Loucy (cell line): ENCODE measurements at regions not wholly inside any gene's neighbourhood (a gene's known extent, or its start where the extent isn't known, plus 50 kb on each side); places are given as distances from the start of the nearest gene placed in this dataset.

Experiments used
- H2AFZ ChIP-seq: fragments of 200-600 bp; sonication (generic); 2 replicates; pipeline ENCODE4 v1.6.0; 2016; ENCODE audit warnings: antibody characterized with exemption, mild to moderate bottlenecking, low read length, moderate library complexity
- H3F3A ChIP-seq: fragments of 200-600 bp; 2 replicates; pipeline ENCODE4 v1.6.0; 2016; ENCODE audit warnings: antibody characterized with exemption, low read depth, mild to moderate bottlenecking
- H3K27me3 ChIP-seq: fragments of 200-600 bp; sonication (generic); 2 replicates; pipeline ENCODE4 v1.6.1; 2014; ENCODE audit warnings: low read length, mild to moderate bottlenecking; ENCODE audit not compliant: insufficient read depth, poor library complexity, severe bottlenecking
- H3K36me3 ChIP-seq: fragments of 200-600 bp; sonication (generic); 2 replicates; pipeline ENCODE4 v1.6.1; 2016; ENCODE audit warnings: low read length; ENCODE audit not compliant: insufficient read depth
- H3K4me1 ChIP-seq: fragments of 200-600 bp; sonication (generic); 2 replicates; pipeline ENCODE4 v1.5.1; 2014; ENCODE audit warnings: low read length, mild to moderate bottlenecking; ENCODE audit not compliant: insufficient read depth, poor library complexity, severe bottlenecking
- H3K4me2 ChIP-seq: fragments of 200-600 bp; sonication (generic); 2 replicates; pipeline ENCODE4 v1.6.0; 2014; ENCODE audit warnings: antibody characterized with exemption, low read length, low read depth, mild to moderate bottlenecking; ENCODE audit not compliant: poor library complexity, severe bottlenecking
- H3K4me3 ChIP-seq: fragments of 200-600 bp; sonication (generic); 2 replicates; pipeline ENCODE4 v1.5.1; 2014; ENCODE audit warnings: low read length, mild to moderate bottlenecking, mixed read lengths; ENCODE audit not compliant: poor library complexity, severe bottlenecking
- H3K79me2 ChIP-seq: fragments of 200-600 bp; sonication (generic); 2 replicates; pipeline ENCODE4 v1.6.1; 2014; ENCODE audit warnings: low read length; ENCODE audit not compliant: insufficient read depth
- H3K9ac ChIP-seq: fragments of 200-600 bp; sonication (generic); 2 replicates; pipeline ENCODE4 v1.6.0; 2014; ENCODE audit warnings: mild to moderate bottlenecking, low read depth, low read length, moderate library complexity; ENCODE audit not compliant: poor library complexity, severe bottlenecking
- H3K9me2 ChIP-seq: fragments of 200-600 bp; sonication (generic); replicated peaks from 2 replicates; pipeline ENCODE4 v1.6.1; 2016; ENCODE audit warnings: low read depth, low read length, mixed read lengths
- H3K9me3 ChIP-seq: fragments of 200-600 bp; sonication (generic); 2 replicates; pipeline ENCODE4 v1.6.1; 2014; ENCODE audit warnings: mild to moderate bottlenecking, antibody characterized with exemption, low read length, low read depth; ENCODE audit not compliant: insufficient read depth
- H4K20me1 ChIP-seq: fragments of 200-600 bp; sonication (generic); 2 replicates; pipeline ENCODE4 v1.6.0; 2014; ENCODE audit warnings: antibody characterized with exemption, low read length, mild to moderate bottlenecking; ENCODE audit not compliant: insufficient read depth, poor library complexity, severe bottlenecking
- EZH2phosphoT487 ChIP-seq: fragments of 200-600 bp; IDR thresholded peaks from 2 replicates; pipeline ENCODE4 v1.6.1; 2018; ENCODE audit warnings: antibody characterized with exemption, mild to moderate bottlenecking, moderate library complexity, borderline replicate concordance
- TF ChIP-seq, protein P1 (sequence below): fragments of 200-600 bp; sonication (generic); conservative IDR thresholded peaks from 2 replicates; pipeline ENCODE4 v1.5.1; 2014; ENCODE audit warnings: mild to moderate bottlenecking, antibody characterized with exemption, low read length

DNA sequence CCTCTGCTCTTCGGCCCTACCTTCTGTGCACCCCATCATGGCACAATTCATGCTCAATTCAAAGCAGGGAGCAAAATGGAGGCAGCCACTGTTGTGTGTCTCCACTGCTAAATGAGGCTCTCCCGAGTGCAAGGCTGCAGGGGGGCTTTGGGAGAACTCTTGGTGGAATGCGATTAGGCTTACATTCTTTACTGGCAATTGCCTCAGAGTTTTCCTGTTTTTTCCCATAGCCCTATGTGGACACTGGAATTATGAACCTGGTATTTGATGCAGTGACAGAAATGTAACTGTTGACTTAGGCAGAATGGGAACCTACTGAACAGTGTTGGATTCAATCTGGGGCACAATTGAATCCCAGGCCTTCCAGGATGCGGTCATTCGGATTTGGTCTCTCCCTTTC is 187.9 kb upstream of the GMDS start:
- TF ChIP-seq EZH2phosphoT487, result no peak
- TF ChIP-seq, protein P1, sequence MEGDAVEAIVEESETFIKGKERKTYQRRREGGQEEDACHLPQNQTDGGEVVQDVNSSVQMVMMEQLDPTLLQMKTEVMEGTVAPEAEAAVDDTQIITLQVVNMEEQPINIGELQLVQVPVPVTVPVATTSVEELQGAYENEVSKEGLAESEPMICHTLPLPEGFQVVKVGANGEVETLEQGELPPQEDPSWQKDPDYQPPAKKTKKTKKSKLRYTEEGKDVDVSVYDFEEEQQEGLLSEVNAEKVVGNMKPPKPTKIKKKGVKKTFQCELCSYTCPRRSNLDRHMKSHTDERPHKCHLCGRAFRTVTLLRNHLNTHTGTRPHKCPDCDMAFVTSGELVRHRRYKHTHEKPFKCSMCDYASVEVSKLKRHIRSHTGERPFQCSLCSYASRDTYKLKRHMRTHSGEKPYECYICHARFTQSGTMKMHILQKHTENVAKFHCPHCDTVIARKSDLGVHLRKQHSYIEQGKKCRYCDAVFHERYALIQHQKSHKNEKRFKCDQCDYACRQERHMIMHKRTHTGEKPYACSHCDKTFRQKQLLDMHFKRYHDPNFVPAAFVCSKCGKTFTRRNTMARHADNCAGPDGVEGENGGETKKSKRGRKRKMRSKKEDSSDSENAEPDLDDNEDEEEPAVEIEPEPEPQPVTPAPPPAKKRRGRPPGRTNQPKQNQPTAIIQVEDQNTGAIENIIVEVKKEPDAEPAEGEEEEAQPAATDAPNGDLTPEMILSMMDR, result no peak

DNA sequence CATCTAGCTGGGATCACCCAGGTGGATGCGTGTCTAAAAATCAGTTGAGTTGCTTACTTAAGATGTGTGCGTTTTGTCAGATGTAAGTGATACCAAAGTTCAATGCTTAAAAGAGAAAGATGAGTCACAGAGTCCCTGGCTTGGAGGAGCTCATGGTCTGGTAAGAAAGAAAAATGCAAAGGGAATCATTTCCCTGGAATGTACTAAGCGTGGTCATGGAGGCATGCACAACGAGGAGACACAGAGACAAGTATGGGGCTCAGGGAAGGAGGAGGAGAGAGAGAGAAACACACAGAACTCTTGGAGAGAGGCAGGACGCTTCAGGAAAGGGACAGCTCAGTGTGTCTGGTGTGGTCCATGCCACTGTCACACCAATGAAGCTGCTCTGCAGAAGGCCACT is 186.9 kb upstream of the GMDS start:
- Histone ChIP-seq H3K9ac (no peak overlapping the region), H3K4me3 (no peak overlapping the region), H3K9me3 (no peaks in the 10 kb centered on the region), H3K9me2 (no peaks in the 10 kb centered on the region), H3K4me1 (peaks cover 14% of the 10 kb centered on the region), H3K36me3 (no peaks in the 10 kb centered on the region), H4K20me1 (no peaks in the 10 kb centered on the region), H3F3A (no peaks in the 10 kb centered on the region), H3K27me3 (no peaks in the 10 kb centered on the region), H3K79me2 (no peaks in the 10 kb centered on the region), H2AFZ (no peak overlapping the region), H3K4me2 (no peak overlapping the region)
- TF ChIP-seq EZH2phosphoT487, result no peak
- TF ChIP-seq, protein P1, result no peak

More for the DNA sequence above, 187.9 kb upstream of the GMDS start:
- H3K4me1 ChIP-seq, result peaks cover 14% of the 10 kb centered on the region
- no peaks in the 10 kb centered on the region for H3K79me2 ChIP-seq
- H3K4me2 ChIP-seq, result no peak overlapping the region
- H3K9me2 ChIP-seq, result no peaks in the 10 kb centered on the region
- no peaks in the 10 kb centered on the region for H3F3A ChIP-seq
- no peaks in the 10 kb centered on the region for H4K20me1 ChIP-seq
- no peaks in the 10 kb centered on the region for H3K27me3 ChIP-seq
- no peaks in the 10 kb centered on the region for H3K36me3 ChIP-seq
- H3K4me3 ChIP-seq, result no peak overlapping the region
- no peak overlapping the region for H3K9ac ChIP-seq
- H2AFZ ChIP-seq, result no peak overlapping the region
- no peaks in the 10 kb centered on the region for H3K9me3 ChIP-seq

DNA sequence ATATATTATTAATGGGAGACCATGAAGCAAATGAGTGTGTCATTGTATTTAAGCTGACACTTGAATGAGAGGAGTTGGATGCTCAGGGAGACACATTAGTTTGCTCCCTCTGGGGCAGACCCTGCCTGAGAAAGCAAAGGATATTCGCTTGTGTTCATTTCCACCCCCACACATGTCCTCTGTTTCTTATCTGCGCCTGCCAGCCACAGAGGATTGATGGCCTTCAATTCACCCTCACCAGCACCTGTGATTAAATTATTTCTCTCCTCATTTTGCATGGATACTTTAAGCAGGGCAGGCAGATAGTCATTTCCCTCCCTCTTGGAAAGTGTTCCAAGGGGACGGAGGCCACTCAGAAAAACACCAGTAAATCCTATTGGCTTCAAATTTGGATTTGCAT is 185.2 kb upstream of the GMDS start:
- Histone ChIP-seq H3F3A (no peaks in the 10 kb centered on the region), H3K9me3 (no peaks in the 10 kb centered on the region), H3K9ac (no peak overlapping the region), H3K4me3 (no peak overlapping the region), H3K4me1 (peaks cover 14% of the 10 kb centered on the region), H3K79me2 (no peaks in the 10 kb centered on the region), H2AFZ (no peak overlapping the region), H3K9me2 (no peaks in the 10 kb centered on the region), H3K27me3 (no peaks in the 10 kb centered on the region), H4K20me1 (no peaks in the 10 kb centered on the region), H3K4me2 (no peak overlapping the region), H3K36me3 (no peaks in the 10 kb centered on the region)
- TF ChIP-seq, protein P1, result no peak
- TF ChIP-seq EZH2phosphoT487, result no peak
